LoVo (cell line): ENCODE measurements at regions not wholly inside any gene's neighbourhood (a gene's known extent, or its start where the extent isn't known, plus 50 kb on each side); places are given as distances from the start of the nearest gene placed in this dataset.

Source experiments
- DNase-seq: peaks from one replicate; pipeline ENCODE4 v3.0.0-alpha.2; 2016; ENCODE audit warnings: low spot score

DNA sequence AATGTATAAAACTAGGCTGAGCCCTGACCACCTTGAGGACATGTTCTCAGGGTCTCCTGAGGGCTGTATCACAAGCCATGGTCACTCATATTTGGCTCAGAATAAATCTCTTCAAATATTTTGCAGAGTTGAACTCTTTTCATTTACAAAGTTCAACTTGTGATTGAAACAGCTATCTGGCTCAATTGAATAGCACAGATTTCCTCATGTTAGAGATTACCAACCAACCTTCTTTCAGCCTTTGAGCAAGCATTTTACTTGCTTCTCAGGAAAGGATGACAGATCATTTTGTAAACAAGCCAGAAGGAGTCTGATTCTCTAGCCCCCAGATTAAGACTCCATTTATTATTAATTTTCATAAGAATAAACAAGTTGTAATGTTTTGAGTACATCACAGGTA lies 111.0 kb upstream of the DOK5 start:
- DNase-seq: no peak

DNA sequence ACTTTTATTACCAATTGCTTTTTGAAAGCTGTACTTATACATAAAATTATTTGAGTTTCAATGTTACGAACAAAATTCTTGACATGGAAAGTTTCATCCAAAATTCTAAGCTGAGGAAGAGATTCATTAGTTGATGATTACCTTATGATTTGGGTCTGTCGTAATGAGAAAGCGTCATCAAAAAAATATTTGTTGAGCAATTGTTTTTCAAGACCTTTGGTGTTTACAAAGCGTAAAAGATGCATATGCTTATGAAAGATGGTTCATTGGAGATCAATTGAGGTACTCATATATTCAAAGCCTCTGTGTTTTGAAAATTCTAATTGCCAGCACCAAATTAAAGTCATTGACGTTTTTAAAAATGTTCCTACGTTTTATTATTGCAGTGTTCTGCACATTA lies 110.5 kb upstream of the DOK5 start:
- DNase-seq: no peak

DNA sequence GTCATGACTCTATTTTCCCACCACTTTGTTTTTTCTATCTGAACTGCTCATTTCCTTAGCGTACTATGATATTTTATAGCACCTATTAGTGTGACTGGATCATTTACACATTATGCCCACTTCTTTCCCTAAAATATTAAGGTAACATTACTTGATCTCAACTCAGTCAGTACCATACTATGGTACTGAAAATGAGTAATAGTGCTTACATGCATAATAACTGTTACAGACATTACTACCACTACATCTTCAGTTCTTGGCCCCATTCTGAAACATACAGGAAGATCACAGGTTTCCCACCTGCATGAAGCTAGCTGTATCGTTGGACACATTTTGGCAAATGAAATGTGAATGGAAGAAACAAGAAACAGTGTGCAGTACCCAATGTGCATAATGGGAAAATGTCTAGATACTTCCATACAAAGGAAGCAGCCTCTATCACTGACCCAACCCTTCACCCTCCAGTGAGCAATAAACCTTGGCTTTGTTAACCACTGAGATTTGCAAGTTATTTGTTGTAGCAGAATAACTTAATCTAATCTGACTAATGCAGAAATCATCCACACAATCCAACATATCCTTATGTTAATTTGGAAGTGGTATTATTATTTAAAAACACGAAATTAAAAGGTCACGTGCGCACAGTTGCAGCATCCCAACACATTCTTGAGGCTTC lies 108.6 kb upstream of the DOK5 start:
- DNase-seq: no peak

GRCh38 chr20:54368570-54368969 lies 106.8 kb upstream of the DOK5 start:
- DNase-seq: no peak

DNA sequence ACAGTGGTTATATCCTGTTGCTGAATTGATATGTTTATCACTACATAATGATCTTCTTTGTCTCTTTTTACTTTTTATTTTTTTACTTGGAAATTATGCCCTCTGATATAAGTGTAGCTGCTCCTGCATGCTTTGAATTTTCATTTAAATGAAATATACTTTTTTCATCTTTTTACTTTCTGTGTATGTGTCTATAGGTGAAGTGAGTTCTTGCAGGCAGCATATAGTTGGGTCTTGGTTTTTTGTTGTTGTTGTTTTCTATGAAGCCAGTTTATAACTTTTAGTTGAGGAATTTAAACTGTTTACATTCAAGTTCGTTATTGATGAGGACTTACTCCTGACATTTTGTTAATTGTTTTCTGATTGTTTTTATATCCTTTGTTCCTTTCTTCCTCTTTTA lies 103.1 kb upstream of the DOK5 start:
- DNase-seq: no peak

DNA sequence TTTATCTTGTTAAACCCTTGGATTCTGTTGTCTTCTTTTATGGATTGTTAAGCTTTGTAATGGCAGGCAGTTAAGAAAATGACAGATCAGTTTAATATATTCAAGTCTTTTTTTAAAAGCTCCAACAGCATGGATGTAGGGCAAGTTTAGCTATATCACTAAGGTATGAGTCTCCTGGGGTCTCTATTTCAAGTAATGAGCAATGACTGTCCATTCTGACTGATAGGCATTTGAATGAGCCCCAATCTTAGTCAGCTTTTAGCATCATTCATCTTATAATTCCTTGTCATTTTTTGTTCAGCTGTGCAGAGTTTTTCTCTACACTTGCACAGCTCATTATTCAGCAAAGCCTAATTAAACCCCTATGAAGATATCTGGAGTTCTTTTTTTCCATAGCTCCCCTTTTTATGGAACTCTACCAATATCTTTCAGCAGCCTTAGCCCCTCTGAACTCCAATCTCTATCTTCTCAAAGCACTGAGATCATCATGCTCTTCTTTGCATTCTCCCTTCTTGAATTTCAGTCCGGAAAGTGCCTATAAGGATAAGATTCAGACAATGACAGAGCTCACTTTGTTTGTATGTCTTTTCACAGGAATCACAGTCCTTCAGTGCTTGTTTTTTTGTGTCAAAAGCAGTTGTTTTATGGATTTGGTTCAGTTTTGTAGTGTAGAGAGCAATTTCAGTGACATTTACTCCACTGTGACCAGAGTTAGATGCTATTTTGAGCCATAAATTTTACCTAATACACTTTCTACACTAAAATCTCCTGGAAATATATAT lies 97.2 kb upstream of the DOK5 start:
- DNase-seq: no peak

DNA sequence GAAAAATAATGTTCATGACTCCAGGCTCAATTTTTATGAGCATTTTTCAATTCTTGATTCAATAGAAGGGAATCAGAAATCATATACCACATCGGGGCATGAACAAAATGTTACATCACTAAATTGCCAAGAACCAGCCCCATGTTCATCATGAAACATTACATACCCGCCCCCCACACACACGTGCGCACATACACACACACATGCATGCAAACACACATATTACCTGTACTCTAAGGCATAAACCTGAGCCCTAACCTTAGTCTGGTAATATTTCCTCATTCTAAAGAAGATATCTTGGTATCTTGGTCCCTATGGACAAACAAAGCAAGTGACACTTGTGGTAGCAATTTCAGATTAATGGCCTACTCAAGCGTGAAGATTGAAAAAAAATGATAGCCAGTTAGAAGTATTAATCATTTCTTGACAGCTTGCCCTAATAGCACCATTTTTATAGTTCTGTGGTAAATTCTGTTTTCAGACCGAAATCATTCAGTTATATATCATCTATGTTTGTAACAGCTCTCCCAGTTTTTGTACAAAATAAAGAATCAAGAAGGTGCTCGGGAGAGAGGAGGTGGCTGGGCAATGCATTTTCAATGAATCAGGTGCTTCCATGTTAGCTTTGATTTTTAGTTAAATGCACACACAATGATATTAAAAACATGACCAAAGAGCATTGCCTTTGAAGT lies 95.4 kb upstream of the DOK5 start:
- no peak for DNase-seq

GRCh38 chr20:54382419-54382818 lies 93.0 kb upstream of the DOK5 start:
- no peak for DNase-seq

DNA sequence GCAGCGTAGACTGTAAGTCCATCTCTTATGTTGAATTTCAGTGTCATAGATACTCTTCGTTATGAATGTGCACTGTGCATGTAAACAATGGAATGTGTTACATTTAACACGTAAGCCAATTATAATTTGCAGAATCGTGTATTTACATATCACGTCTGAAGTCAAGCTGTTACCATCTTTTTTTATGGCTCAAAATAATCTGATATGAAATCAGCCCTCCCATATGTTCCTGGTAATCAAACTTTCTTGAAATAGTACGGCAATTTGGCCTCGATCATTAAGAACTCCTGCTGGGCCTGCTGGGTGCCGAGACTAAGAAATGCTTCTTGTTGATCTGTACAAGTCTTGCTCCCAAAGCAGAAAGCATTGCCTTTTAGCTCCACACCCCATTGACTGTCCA lies 89.6 kb upstream of the DOK5 start:
- no peak for DNase-seq

GRCh38 chr20:54389596-54390280 lies 85.7 kb upstream of the DOK5 start:
- no peak for DNase-seq

GRCh38 chr20:54397292-54398140 lies 77.9 kb upstream of the DOK5 start:
- DNase-seq: no peak

DNA sequence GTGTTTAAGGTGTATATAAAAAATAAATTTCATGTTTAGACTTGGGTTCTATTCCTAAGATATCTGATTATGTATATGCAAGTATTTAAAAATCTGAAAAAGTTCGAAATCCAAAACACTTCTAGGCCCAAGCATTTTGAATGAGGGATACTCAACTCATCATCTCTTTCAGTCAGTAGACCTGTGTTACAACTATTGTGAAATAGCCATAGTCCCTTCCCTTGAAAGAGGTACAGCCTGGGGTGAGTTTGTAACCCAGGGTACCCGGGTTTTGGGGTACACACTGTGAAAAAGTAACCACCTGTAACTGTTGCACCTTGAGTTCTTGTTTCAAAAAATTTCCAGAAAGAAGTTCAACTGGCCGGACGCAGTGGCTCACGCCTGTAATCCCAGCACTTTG lies 76.6 kb upstream of the DOK5 start:
- DNase-seq: no peak

- no peak for DNase-seq
Measured at GRCh38 chr20:54405540-54405939, 69.9 kb upstream of the DOK5 start.

DNA sequence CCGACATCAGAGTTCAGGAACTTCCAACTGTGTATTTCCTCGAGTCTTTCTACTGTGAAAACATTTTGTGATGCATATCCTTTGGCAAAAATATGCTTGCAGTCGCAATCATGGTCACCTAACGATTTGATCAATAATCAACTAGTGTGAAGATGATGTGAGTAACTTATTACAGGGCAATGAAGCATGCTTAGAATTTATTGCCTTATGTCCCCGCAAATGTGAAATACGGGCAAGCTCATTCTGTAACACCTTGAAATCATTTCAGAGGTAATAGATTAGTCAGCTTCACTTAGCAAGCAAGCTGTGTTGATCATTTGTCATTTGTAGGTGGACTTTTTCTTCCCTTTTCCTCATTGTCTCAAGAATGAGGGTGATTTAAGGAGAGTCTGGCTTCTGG lies 67.9 kb upstream of the DOK5 start:
- DNase-seq: no peak

GRCh38 chr20:54415967-54416366 lies 59.4 kb upstream of the DOK5 start:
- DNase-seq: no peak

DNA sequence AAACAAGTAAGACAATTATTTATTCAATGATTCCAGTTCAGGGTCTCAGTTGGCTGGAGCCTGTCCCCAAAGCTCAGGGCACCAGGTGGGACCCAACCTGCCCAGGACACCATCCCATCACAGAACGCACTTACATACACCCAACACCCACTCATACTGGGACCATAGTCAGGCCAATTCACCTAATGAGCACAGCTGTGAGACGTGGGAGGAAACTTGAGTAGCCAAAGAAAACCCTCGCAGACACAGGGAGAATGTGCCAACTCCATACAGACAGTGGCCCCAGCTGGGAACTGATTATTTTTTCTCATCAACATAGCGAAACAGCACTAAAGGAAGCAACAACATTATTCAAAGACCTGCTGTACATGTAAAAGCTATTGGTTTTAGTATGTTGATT lies 58.6 kb upstream of the DOK5 start:
- DNase-seq: no peak

GRCh38 chr20:54419531-54419930 lies 55.9 kb upstream of the DOK5 start:
- DNase-seq: no peak
